ENCODE measurements at regions not wholly inside any gene's neighbourhood (a gene's known extent, or its start where the extent isn't known, plus 50 kb on each side); places are given as distances from the start of the nearest gene placed in this dataset.

DNA sequence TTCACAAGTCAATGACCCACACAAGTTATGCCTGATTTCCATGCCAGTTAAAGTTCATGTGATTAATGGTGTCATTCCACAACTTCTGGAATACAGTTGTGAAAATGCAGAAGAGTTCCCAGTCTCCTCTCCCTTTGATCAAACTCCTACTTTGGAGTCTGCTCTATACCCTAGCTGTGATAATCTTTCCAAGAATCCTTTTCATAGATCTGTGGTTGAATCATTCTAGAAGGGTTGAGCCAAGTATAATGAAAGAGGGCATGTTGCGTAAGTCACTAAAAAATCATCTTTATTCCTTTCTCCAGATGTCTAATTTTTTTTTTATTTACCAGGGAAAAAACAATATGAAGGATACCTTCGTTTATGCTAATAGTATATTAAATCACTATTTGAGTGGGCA, 89.7 kb upstream of the CARD18 start:
- Mint-ChIP-seq H3K27ac (ENCODE audit: unreplicated experiment) (no peak overlapping the region), H3K9me3 (ENCODE audit: unreplicated experiment) (no peaks in the 10 kb centered on the region), H3K27me3 (ENCODE audit: low read depth, unreplicated experiment) (no peaks in the 10 kb centered on the region), H3K36me3 (ENCODE audit: low read depth, unreplicated experiment) (no peaks in the 10 kb centered on the region), H3K4me1 (ENCODE audit: low read depth, unreplicated experiment) (peaks cover 22% of the 10 kb centered on the region), H3K4me3 (ENCODE audit: unreplicated experiment) (no peak overlapping the region)
- no peak overlapping the region for H3K4me3 ChIP-seq (ENCODE audit: insufficient read depth, low read depth, low read length)
- H3K27me3 ChIP-seq (ENCODE audit: insufficient read depth, low read length): no peaks in the 10 kb centered on the region
- H3K79me2 ChIP-seq (ENCODE audit: insufficient read depth, low read length): no peaks in the 10 kb centered on the region
- no peak overlapping the region for H3K27ac ChIP-seq (ENCODE audit: low read depth, low read length)
- H4K20me1 ChIP-seq (ENCODE audit: insufficient read depth, low read length): no peaks in the 10 kb centered on the region
- H2AFZ ChIP-seq (ENCODE audit: low read depth, low read length): no peak overlapping the region
- no peak overlapping the region for H3K4me2 ChIP-seq (ENCODE audit: low read length)
- DNase-seq (ENCODE audit: low read depth) (peak; percentile 72), FAIRE-seq (no peak)
- no peaks in the 10 kb centered on the region for H3K4me1 ChIP-seq (ENCODE audit: insufficient read depth, low read length)
- no peaks in the 10 kb centered on the region for H3K36me3 ChIP-seq (ENCODE audit: insufficient read depth, low read length)
- no peak for TF ChIP-seq EZH2 (IDR thresholded peaks at IDR 0.05; ENCODE audit: insufficient read depth, low read length)
- TF ChIP-seq, protein P1, sequence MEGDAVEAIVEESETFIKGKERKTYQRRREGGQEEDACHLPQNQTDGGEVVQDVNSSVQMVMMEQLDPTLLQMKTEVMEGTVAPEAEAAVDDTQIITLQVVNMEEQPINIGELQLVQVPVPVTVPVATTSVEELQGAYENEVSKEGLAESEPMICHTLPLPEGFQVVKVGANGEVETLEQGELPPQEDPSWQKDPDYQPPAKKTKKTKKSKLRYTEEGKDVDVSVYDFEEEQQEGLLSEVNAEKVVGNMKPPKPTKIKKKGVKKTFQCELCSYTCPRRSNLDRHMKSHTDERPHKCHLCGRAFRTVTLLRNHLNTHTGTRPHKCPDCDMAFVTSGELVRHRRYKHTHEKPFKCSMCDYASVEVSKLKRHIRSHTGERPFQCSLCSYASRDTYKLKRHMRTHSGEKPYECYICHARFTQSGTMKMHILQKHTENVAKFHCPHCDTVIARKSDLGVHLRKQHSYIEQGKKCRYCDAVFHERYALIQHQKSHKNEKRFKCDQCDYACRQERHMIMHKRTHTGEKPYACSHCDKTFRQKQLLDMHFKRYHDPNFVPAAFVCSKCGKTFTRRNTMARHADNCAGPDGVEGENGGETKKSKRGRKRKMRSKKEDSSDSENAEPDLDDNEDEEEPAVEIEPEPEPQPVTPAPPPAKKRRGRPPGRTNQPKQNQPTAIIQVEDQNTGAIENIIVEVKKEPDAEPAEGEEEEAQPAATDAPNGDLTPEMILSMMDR (IDR thresholded peaks at IDR 0.05; ENCODE audit: insufficient read depth, low read depth, low read length): no peak
- H3K9me3 ChIP-seq (ENCODE audit: insufficient read depth, low read depth, low read length): no peaks in the 10 kb centered on the region
- H3K9ac ChIP-seq (ENCODE audit: low read length): no peak overlapping the region

DNA sequence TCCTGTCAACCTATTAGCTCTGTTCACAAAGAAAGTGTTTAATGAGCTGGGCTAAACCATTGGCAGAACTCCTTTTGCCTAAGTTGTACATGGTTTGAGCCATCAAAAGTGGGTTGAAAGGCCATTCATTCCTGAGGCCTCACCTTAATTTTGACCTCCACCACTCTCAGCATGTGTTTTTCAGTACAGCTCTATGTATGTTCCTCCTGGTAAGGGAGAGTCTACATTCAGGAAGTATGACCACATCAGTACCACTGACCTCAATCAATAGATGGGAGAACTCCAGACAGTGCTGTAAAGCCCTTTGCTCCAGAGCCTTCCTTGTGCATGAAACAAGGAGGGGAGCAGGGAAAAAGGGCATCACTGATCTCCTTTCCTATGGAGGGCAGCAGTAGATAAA, 87.8 kb upstream of the CARD18 start:
- Histone ChIP-seq H3K27ac (ENCODE audit: low read depth, low read length) (no peak overlapping the region), H3K4me3 (ENCODE audit: insufficient read depth, low read depth, low read length) (no peak overlapping the region), H3K79me2 (ENCODE audit: insufficient read depth, low read length) (no peaks in the 10 kb centered on the region), H3K4me1 (ENCODE audit: insufficient read depth, low read length) (no peaks in the 10 kb centered on the region), H3K9ac (ENCODE audit: low read length) (no peak overlapping the region), H2AFZ (ENCODE audit: low read depth, low read length) (no peak overlapping the region), H4K20me1 (ENCODE audit: insufficient read depth, low read length) (no peaks in the 10 kb centered on the region), H3K9me3 (ENCODE audit: insufficient read depth, low read depth, low read length) (no peaks in the 10 kb centered on the region), H3K27me3 (ENCODE audit: insufficient read depth, low read length) (no peaks in the 10 kb centered on the region), H3K4me2 (ENCODE audit: low read length) (no peak overlapping the region), H3K36me3 (ENCODE audit: insufficient read depth, low read length) (no peaks in the 10 kb centered on the region)
- TF ChIP-seq EZH2 (IDR thresholded peaks at IDR 0.05; ENCODE audit: insufficient read depth, low read length): no peak
- TF ChIP-seq, protein P1 (IDR thresholded peaks at IDR 0.05; ENCODE audit: insufficient read depth, low read depth, low read length): no peak
- Mint-ChIP-seq H3K9me3 (ENCODE audit: unreplicated experiment) (no peaks in the 10 kb centered on the region), H3K4me3 (ENCODE audit: unreplicated experiment) (no peak overlapping the region), H3K27ac (ENCODE audit: unreplicated experiment) (no peak overlapping the region), H3K36me3 (ENCODE audit: low read depth, unreplicated experiment) (no peaks in the 10 kb centered on the region), H3K27me3 (ENCODE audit: low read depth, unreplicated experiment) (no peaks in the 10 kb centered on the region), H3K4me1 (ENCODE audit: low read depth, unreplicated experiment) (peaks cover 22% of the 10 kb centered on the region)
- no peak for FAIRE-seq
- no peak for DNase-seq (ENCODE audit: low read depth)

DNA sequence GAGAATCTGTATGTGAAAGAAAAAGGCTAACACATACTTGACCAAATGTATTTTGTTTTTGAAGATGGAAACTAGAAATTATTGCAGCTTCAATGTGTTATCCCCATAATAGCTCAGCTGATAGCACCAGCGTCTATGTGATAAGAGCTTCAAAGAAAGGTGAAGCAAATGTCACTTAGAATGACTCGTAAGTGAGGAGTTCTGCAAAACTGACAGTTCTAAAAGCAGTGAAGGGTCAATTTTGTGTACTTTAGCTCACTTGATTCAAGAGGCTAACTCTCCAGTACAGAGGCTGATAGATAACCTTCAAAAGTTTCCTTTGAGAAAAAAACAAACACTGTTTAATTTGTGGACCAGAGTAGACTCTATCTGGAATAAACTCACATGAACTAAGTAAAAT, 87.2 kb upstream of the CARD18 start:
- Histone ChIP-seq H3K79me2 (ENCODE audit: insufficient read depth, low read length) (no peaks in the 10 kb centered on the region), H4K20me1 (ENCODE audit: insufficient read depth, low read length) (no peaks in the 10 kb centered on the region), H3K4me2 (ENCODE audit: low read length) (no peak overlapping the region), H3K4me1 (ENCODE audit: insufficient read depth, low read length) (no peaks in the 10 kb centered on the region), H3K4me3 (ENCODE audit: insufficient read depth, low read depth, low read length) (no peak overlapping the region), H3K27ac (ENCODE audit: low read depth, low read length) (no peak overlapping the region), H3K9ac (ENCODE audit: low read length) (no peak overlapping the region), H3K9me3 (ENCODE audit: insufficient read depth, low read depth, low read length) (no peaks in the 10 kb centered on the region), H2AFZ (ENCODE audit: low read depth, low read length) (no peak overlapping the region), H3K27me3 (ENCODE audit: insufficient read depth, low read length) (no peaks in the 10 kb centered on the region), H3K36me3 (ENCODE audit: insufficient read depth, low read length) (no peaks in the 10 kb centered on the region)
- peaks cover 22% of the 10 kb centered on the region for H3K4me1 Mint-ChIP-seq (ENCODE audit: low read depth, unreplicated experiment)
- no peaks in the 10 kb centered on the region for H3K36me3 Mint-ChIP-seq (ENCODE audit: low read depth, unreplicated experiment)
- FAIRE-seq (no peak), DNase-seq (ENCODE audit: low read depth) (no peak)
- TF ChIP-seq EZH2 (IDR thresholded peaks at IDR 0.05; ENCODE audit: insufficient read depth, low read length): no peak
- TF ChIP-seq, protein P1 (IDR thresholded peaks at IDR 0.05; ENCODE audit: insufficient read depth, low read depth, low read length): no peak
- no peaks in the 10 kb centered on the region for H3K9me3 Mint-ChIP-seq (ENCODE audit: unreplicated experiment)
- no peak overlapping the region for H3K27ac Mint-ChIP-seq (ENCODE audit: unreplicated experiment)
- H3K4me3 Mint-ChIP-seq (ENCODE audit: unreplicated experiment): no peak overlapping the region
- no peaks in the 10 kb centered on the region for H3K27me3 Mint-ChIP-seq (ENCODE audit: low read depth, unreplicated experiment)
